A204.1 (cell line): ENCODE measurements at regions not wholly inside any gene's neighbourhood (a gene's known extent, or its start where the extent isn't known, plus 50 kb on each side); places are given as distances from the start of the nearest gene placed in this dataset.
"Not testable (repeated sequence)": the region's sequence is repeated elsewhere in the genome, so short reads cannot be mapped to it uniquely, and the experiment has no call there.

Experiments
- FAIRE-seq: peaks from 2 replicates; lab custom pipeline; 2012; peaks lifted over from hg19 to GRCh38; lab: Jason Lieb, UNC

GRCh38 chr13:63323441-63323840 lies 1907.8 kb upstream of the PCDH20 start:
- FAIRE-seq, result no peak

DNA sequence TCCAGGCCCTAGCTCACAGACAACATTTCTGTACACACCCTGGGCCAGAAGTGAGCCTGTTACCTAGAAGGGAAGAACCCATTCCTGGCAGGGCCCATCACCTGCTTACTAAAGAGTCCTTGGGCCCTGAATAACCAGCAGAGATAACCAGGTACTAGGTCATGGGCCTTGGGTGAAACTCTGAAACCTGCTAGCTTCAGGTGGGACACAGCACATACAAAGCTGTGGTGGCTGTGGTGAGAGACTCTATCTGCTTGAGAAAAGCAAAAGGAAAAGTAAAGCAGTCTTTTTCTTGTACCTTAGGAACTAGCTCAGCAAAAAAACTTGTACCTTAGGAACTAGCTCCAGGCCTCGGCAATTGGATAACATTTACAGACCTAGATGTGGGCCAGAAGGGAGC lies 1895.9 kb upstream of the PCDH20 start:
- FAIRE-seq, result no peak

DNA sequence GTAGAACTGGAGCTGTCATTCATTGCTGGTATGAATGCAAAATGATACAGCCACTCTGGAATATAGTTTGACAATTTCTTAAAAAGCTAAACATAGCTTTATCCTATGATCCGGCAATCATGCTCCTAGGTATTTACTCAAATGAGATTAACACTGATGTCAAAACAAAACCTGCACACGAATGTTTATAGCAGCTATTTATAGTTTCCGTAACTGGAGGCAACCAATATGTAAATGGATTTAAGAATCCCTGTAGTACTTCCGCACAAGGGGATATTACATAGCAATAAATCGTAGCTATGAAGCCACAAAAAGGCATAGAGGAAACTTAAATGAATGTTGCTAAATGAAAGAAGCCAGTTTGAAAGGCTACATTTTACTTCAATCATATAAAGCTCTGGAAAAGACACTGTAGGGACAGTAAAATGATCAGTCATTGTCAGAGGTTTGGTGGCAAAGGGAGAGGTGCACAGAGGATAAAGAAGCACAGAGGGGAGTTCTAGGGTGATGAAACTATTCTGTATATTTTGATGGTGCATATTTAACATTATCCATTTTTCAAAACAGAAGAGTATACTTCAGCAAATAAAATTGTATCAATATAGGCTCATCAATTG lies 1893.0 kb upstream of the PCDH20 start:
- FAIRE-seq, result no peak

DNA sequence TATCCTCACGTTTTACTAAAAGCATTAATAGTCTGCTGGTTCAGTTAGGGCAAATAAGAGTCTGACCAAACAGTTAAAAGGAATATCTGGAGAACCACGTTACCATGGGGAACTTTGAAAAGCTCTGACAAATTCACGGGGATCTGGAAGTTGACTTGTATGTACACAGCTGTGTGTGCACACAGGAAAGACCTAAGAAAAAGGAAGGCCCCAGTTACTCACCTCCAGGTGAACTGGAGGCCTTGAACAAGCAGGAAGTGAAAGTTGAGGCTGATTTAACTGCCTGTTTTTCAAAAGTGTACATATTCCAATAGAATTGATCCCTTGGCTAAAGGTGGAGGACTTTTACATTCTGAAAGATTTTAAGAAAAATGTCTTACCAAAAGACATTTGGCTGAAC lies 1891.6 kb upstream of the PCDH20 start:
- no peak for FAIRE-seq

DNA sequence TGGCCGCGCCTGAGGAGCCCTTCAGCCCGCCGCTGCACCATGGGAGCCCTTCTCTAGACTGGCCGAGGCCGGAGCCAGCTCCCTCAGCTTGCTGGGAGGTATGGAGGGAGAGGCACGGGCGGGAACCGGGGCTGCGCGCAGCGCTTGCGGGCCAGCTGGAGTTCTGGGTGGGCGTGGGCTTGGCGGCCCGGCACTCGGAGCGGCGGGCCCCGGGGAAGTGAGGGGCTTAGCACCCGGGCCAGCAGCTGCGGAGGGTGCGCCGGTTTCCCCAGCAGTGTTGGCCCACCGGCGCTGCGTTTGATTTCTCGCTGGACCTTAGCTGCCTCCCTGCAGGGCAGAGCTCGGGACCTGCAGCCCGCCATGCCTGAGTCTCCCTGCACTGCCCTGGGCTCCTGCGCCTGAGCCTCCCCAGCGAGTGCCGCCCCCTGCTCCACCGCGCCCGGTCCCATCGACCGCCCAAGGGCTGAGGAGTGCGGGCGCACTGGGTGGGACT lies 1890.0 kb upstream of the PCDH20 start:
- FAIRE-seq, result no peak

GRCh38 chr13:63304497-63304896 lies 1888.8 kb upstream of the PCDH20 start:
- no peak for FAIRE-seq

DNA sequence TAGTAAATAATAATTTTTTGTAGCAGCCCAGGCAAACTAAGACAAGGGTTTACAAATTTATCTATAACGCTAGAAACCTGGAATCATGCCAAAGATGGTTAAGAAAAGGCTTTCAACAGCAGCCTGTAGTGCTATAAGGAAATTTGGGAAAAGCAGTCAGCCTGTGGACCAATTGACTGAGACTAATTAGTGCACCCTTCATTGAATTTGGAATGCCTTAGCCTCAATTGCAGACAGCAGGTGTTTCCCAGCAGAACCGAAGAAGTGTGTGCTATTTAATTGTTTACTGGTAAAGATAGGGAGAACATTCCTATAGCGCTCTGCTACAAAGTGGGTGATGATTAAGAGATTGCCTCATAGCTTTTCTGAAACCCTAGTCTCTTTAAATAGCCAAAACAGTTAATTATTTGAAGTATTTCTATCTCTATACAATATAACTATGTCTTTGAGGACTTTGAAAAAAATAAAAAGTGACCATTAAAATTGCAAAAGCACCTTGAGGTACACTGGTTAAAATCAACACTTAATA lies 1884.3 kb upstream of the PCDH20 start:
- FAIRE-seq, result no peak

DNA sequence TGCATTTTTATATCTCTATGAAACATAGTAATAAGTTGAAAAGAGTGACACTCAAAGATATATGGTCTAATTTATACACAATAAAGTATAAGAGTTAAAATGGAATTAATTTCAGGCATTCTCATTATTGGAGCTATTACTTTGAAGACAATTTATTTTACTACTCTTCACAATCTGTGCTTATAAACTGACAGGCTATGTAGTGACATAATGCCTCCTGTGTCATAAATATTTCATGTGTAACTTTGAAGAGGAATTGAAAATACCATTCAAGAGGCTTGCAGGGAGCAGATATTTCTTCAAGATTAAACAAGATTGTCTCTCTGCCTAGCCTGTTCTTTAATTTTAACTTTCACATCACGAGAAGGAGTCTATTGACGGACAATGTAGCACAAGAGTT lies 1881.5 kb upstream of the PCDH20 start:
- no peak for FAIRE-seq

DNA sequence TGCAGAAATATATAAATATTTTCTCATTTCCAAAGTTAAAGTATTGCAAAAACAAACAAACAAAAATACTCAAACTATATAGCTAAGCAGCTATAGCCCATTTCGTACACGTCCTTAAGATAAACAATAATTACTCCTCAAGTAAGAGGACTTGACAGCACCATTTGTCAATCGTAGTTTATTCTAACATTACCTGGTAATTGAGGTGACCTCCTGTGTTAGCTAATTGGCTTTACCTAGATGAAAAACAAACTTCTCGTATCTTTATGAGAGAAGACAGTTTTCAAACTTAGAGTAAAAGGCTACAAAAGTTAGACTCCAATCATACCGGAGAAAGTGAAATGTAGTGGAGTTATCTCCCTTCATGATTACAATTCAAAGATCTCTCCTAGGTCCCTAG lies 1876.1 kb upstream of the PCDH20 start:
- no peak for FAIRE-seq

DNA sequence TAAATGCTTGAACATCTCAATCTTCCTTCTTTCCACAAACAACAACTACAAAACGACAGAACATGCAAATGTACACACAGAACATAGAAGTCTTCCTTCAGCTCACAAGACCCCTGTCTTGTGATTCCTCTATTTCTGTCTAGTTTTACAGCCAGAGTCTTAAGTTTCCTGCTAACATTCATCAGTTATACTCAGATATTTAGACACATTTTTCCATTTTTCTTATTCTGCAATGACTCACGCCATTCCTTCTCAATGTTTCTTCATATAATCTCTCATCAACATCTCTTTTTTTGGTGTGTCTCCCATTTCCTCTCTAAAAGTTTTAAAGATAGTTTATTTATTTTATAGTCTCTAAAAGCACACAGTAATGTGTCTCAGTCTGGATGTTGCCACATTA lies 1872.9 kb upstream of the PCDH20 start:
- no peak for FAIRE-seq

DNA sequence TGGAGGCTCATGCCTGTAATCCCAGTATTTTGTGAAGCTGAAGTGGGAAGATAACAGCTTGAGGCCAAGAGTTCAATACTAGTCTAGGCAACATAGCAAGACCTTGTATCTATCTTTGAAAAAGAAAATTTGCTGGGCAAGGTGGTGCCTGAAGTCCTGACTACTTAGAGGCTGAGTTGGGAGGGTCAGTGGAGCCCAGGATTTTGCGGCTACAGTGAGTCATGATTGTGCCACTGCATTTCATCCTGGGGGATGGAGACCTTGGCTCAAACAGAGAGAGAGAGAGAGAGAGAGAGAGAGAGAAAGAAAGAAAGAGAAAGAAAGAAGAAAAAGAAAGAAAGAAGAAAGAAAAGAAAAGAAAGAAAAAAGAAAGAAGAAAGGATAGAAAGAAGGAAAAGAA lies 1872.3 kb upstream of the PCDH20 start:
- FAIRE-seq, result no peak

- FAIRE-seq, result no peak
Observed at GRCh38 chr13:63285426-63285825, 1869.8 kb upstream of the PCDH20 start.

DNA sequence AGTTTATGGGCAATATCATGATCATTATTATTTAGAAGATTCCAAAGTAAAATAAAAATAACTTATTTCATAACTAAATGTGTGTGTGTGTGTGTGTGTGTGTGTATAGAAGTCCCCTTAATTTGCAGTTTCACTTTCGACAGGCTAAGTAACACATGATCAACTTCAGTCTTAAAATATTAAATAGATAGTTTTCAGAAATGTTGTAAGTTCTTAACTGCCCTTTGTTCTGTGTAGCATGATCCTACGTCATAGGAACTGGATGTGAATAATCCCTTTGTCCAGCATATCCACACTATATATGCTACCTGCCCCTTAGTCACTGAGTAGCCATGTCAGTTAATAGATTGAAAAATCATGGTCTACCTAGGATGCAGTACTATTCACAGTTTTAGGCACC lies 1863.5 kb upstream of the PCDH20 start:
- FAIRE-seq, result no peak

DNA sequence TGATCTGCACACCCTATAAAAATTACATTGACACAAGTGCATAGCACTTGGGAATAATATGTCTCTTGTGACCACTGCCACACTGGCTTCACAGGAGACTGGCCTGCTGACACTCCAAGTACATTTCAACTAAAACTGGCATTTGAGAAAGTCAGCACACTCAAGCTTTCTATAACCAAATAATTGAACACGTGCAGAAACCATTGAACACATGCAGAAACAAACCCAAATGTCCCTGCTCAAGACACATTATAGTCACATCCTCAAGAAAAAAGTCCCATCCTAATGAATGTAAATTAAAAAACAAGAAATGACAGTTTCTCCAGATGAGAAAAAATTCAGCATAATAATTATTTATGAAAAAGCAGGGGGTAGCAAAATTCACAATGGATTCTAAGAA lies 1859.1 kb upstream of the PCDH20 start:
- no peak for FAIRE-seq

DNA sequence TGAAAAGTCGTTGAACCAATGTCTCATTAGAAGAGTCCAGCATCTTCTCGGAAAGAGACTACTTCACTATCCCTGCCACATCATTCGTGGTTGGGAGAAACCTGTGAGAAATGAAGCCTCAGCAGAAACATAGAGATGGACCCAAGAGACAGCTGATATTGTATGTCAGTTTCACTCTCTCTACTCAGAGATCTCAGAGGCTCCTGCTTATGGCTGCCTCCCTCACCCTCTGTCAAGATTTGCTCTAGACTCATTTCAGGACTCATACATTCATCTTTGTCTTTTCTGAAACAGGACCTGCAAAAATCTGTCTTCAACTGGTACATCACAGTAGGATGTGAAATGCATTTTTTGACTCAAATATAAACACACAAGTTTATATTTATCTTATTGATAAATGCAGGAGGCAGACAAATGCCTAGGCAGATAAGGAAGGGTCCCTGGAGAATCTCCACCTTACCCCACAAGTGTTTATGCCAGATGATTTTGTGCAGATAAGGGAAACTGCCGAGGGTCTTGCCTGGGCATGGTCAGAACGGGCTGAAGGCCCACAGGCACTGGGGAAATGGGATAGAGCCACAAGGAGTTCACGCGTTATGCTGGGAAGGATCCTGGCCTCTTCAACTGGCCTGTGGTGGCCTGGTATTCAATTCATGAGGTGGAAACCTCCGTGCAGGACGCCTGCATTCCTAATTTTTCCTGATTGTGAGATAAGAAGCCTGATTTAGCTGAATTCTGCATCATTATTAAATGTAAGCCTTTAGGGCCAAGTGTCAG lies 1834.0 kb upstream of the PCDH20 start:
- FAIRE-seq, result no peak

GRCh38 chr13:63236667-63237396 lies 1821.2 kb upstream of the PCDH20 start:
- not testable (repeated sequence) for FAIRE-seq

DNA sequence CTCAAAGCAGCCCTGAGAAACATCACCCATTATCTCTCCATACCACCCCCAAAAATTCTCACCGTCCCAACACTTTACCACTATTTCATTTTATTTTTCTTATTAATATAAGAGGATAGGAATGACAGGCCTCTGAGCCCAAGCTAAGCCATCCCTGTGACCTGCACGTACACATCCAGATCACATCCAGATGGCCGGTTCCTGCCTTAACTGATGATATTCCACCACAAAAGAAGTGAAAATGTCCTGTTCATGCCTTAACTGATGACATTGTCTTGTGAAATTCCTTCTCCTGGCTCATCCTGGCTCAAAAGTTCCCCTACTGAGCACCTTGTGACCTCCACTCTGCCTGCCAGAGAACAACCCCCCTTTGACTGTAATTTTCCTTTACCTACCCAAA lies 1802.9 kb upstream of the PCDH20 start:
- FAIRE-seq, result not testable (repeated sequence)

GRCh38 chr13:63209330-63210017 lies 1793.8 kb upstream of the PCDH20 start:
- no peak for FAIRE-seq

GRCh38 chr13:63208826-63209225 lies 1793.2 kb upstream of the PCDH20 start:
- no peak for FAIRE-seq

DNA sequence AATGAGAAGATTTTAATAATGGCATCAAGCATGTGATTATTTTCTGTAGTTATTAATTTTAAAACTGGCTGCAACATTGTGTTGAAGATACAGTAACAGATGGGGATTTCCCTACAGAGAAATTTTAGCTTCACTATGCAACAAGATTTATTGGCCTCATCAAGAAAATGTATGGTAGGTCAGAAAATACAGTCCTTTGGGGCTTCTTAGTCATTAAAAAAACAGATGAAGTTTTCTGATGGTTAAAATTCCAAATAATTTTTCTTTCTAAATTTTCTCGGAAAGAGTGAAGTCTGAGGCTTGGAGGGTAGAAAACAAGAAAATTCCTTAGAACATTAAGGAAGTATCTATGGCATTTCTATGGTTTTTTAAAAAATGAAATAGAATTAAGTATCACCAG lies 1790.8 kb upstream of the PCDH20 start:
- no peak for FAIRE-seq

DNA sequence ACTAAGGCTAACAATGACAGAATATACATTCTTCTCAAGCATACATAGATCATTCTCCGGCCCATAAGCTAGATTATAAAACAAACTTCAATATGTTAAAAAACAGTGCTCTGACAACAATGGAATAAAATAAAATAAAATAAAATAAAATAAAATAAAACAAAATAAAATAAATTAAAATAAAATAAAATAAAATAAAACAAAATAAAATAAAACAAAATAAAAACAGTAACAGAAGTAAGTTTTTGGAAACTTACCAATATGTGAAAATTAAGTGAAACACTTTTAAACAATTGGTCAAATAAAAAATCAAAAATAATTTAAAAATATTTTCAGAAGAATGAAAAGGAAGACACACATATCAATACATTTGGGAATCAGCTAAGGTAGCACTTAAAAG lies 1785.8 kb upstream of the PCDH20 start:
- FAIRE-seq, result peak; percentile 98

GRCh38 chr13:63199508-63199907 lies 1783.9 kb upstream of the PCDH20 start:
- FAIRE-seq, result no peak
